C4-2B (cell line): ENCODE measurements at regions not wholly inside any gene's neighbourhood (a gene's known extent, or its start where the extent isn't known, plus 50 kb on each side); places are given as distances from the start of the nearest gene placed in this dataset.

Experiments used
- ZFX ChIP-seq: fragments of 450-650 bp; IDR thresholded peaks from 2 replicates; pipeline ENCODE4 v1.6.1; 2017
- TF ChIP-seq, protein P1 (sequence below): fragments of 450-650 bp; conservative IDR thresholded peaks from 2 replicates; pipeline ENCODE4 v1.5.1; 2017; ENCODE audit warnings: mild to moderate bottlenecking

DNA sequence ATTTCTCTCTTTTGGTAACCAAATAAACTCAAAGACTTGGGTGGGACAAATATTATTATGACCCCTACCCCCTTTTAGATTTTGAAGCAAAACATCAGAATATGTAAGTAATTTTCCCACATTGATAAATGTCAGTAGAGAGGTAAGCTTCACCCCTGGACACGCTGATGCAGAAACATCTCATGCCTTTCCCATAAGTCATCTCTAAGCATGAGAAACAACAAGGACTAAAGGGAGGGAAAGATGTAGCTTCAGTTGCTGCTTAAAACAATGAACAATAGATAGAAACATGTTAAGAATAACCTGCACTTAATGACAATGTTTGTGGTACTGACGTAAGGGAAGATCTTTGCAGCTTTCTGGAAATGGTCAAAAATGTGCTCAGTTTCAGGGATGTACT lies 56.3 kb upstream of the SLC8A3 start:
- TF ChIP-seq, protein P1, sequence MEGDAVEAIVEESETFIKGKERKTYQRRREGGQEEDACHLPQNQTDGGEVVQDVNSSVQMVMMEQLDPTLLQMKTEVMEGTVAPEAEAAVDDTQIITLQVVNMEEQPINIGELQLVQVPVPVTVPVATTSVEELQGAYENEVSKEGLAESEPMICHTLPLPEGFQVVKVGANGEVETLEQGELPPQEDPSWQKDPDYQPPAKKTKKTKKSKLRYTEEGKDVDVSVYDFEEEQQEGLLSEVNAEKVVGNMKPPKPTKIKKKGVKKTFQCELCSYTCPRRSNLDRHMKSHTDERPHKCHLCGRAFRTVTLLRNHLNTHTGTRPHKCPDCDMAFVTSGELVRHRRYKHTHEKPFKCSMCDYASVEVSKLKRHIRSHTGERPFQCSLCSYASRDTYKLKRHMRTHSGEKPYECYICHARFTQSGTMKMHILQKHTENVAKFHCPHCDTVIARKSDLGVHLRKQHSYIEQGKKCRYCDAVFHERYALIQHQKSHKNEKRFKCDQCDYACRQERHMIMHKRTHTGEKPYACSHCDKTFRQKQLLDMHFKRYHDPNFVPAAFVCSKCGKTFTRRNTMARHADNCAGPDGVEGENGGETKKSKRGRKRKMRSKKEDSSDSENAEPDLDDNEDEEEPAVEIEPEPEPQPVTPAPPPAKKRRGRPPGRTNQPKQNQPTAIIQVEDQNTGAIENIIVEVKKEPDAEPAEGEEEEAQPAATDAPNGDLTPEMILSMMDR: no peak
- TF ChIP-seq ZFX: no peak
